H1 (cell line): ENCODE measurements at regions not wholly inside any gene's neighbourhood (a gene's known extent, or its start where the extent isn't known, plus 50 kb on each side); places are given as distances from the start of the nearest gene placed in this dataset.

Experiments used
- CHD1 ChIP-seq: IDR thresholded peaks from 2 replicates; pipeline ENCODE4 v1.6.1; 2012; ENCODE audit warnings: low read depth, low read length, improper control_type of control experiment
- CTCF ChIP-seq, 3 experiments: IDR thresholded peaks; 1 replicate in 2 of 3; 2 replicates in 1 of 3; pipeline versions ENCODE4 v1.5.1 to v1.6.1; 2011; ENCODE audit warnings: low read length in 3 of 3, mild to moderate bottlenecking in 3 of 3, inconsistent platforms in 2 of 3, low read depth in 1 of 3, moderate library complexity in 1 of 3; ENCODE audit not compliant: insufficient read depth in 1 of 3; ENCODE audit errors: control extremely low read depth in 1 of 3
- EP300 ChIP-seq, 2 experiments: IDR thresholded peaks; 1 replicate in 1 of 2; 2 replicates in 1 of 2; pipeline ENCODE4 v1.6.1; 2011 to 2012; ENCODE audit warnings: low read depth in 2 of 2, low read length in 2 of 2, mild to moderate bottlenecking in 2 of 2, borderline replicate concordance in 1 of 2, inconsistent platforms in 1 of 2, moderate library complexity in 1 of 2
- EZH2 ChIP-seq: fragments of 200-600 bp; sonication (generic); IDR thresholded peaks from 2 replicates; pipeline ENCODE4 v1.7.1; 2012; ENCODE audit warnings: low read depth, mild to moderate bottlenecking, moderate library complexity, low read length, inconsistent platforms; ENCODE audit not compliant: severe bottlenecking
- GABPA ChIP-seq: IDR thresholded peaks from 2 replicates; pipeline ENCODE4 v1.6.1; 2011; ENCODE audit warnings: mild to moderate bottlenecking, low read length, moderate library complexity, borderline replicate concordance; ENCODE audit not compliant: insufficient read depth
- KDM1A ChIP-seq: fragments of 200-600, 300-600 bp; sonication (generic); IDR thresholded peaks from 2 replicates; pipeline ENCODE4 v1.7.1; 2016; ENCODE audit warnings: mild to moderate bottlenecking, low read length, borderline replicate concordance
- NRF1 ChIP-seq: IDR thresholded peaks from 2 replicates; pipeline ENCODE4 v1.6.1; 2011; ENCODE audit warnings: mild to moderate bottlenecking, low read depth, low read length, improper control_type of control experiment
- POLR2A ChIP-seq, 2 experiments: IDR thresholded peaks; 1 replicate in 1 of 2; 2 replicates in 1 of 2; pipeline ENCODE4 v1.6.1; 2011; ENCODE audit warnings: low read depth in 2 of 2, low read length in 2 of 2, mild to moderate bottlenecking in 2 of 2; ENCODE audit errors: control extremely low read depth in 1 of 2
- POLR2AphosphoS5 ChIP-seq: IDR thresholded peaks from 2 replicates; pipeline ENCODE4 v1.6.1; 2011; ENCODE audit warnings: low read depth, low read length
- SIX5 ChIP-seq: IDR thresholded peaks from 2 replicates; pipeline ENCODE4 v1.6.1; 2011; ENCODE audit warnings: mild to moderate bottlenecking, low read depth, low read length
- SRF ChIP-seq: IDR thresholded peaks from 2 replicates; pipeline ENCODE4 v1.6.1; 2011; ENCODE audit warnings: mild to moderate bottlenecking, low read depth, low read length, moderate library complexity
- TAF1 ChIP-seq: IDR thresholded peaks from 2 replicates; pipeline ENCODE4 v1.6.1; 2011; ENCODE audit warnings: mild to moderate bottlenecking, low read depth, low read length
- YY1 ChIP-seq: IDR thresholded peaks from 2 replicates; pipeline ENCODE4 v1.6.1; 2011; ENCODE audit warnings: low read depth, mild to moderate bottlenecking, low read length
- TF ChIP-seq, protein P1 (sequence below): IDR thresholded peaks from 2 replicates; pipeline ENCODE4 v1.6.1; 2011; ENCODE audit warnings: low read depth, mild to moderate bottlenecking, low read length; ENCODE audit not compliant: insufficient read depth

GRCh38 chr14:65834051-65834450 is 421.5 kb downstream of the FUT8 start:
- TF ChIP-seq POLR2A (IDR thresholded peaks at IDR 0.05; ENCODE audit: control extremely low read depth in 1 of 2, low read depth in 2 of 2, low read length in 2 of 2): no peak
- TF ChIP-seq YY1: no peak
- no peak for TF ChIP-seq CHD1
- no peak for TF ChIP-seq TAF1
- TF ChIP-seq SIX5: no peak
- TF ChIP-seq SRF: no peak
- no peak for TF ChIP-seq POLR2AphosphoS5
- no peak for TF ChIP-seq CTCF (IDR thresholded peaks at IDR 0.05; ENCODE audit: control extremely low read depth in 1 of 3, insufficient read depth in 1 of 3, low read depth in 1 of 3, low read length in 3 of 3)
- TF ChIP-seq NRF1: no peak
- TF ChIP-seq EP300 (IDR thresholded peaks at IDR 0.05; ENCODE audit: borderline replicate concordance in 1 of 2, low read depth in 2 of 2, low read length in 2 of 2): no peak
- TF ChIP-seq KDM1A: no peak
- TF ChIP-seq EZH2: no peak
- TF ChIP-seq, protein P1, sequence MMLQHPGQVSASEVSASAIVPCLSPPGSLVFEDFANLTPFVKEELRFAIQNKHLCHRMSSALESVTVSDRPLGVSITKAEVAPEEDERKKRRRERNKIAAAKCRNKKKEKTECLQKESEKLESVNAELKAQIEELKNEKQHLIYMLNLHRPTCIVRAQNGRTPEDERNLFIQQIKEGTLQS: no peak
- no peak for TF ChIP-seq GABPA
